Endothelial cell of umbilical vein (primary cell): ENCODE measurements at regions not wholly inside any gene's neighbourhood (a gene's known extent, or its start where the extent isn't known, plus 50 kb on each side); places are given as distances from the start of the nearest gene placed in this dataset.

Experiments used
- BruUV-seq: library from RNA; stranded (reverse); fragments of 400-500 nt; replicated peaks from 2 replicates; lab custom pipeline; 2021; lab: Mats Ljungman, UMichigan
- CTCF ChIA-PET: fragments of 300-600, 350-600 bp; sonication (Branson Sonifier 250); formaldehyde crosslinking; loops from one replicate; lab custom pipeline; 2021; ENCODE audit warnings: antibody characterized with exemption, inconsistent platforms; lab: Charles Lee
- POLR2A ChIA-PET: fragments of 300-600, 350-600 bp; sonication (Branson Sonifier 250); formaldehyde crosslinking; loops from one replicate; lab custom pipeline; 2021; ENCODE audit warnings: antibody characterized with exemption, inconsistent platforms; lab: Charles Lee
- DNase-seq: peaks from one replicate; pipeline ENCODE4 v3.0.0-alpha.2; 2011; ENCODE audit warnings: low read depth, low spot score
- FAIRE-seq: peaks from 2 replicates; lab custom pipeline; 2011; peaks lifted over from hg19 to GRCh38; lab: Jason Lieb, UNC
- H2AFZ ChIP-seq: 2 replicates; pipeline ENCODE4 v1.6.0; 2012; ENCODE audit warnings: low read depth, low read length, control low read depth, inconsistent platforms
- H3K27ac ChIP-seq: 2 replicates; pipeline ENCODE4 v1.5.1; 2011; ENCODE audit warnings: low read depth, mild to moderate bottlenecking, control low read depth, low read length, moderate library complexity; ENCODE audit not compliant: insufficient read depth
- H3K27me3 ChIP-seq, 2 experiments: 2 replicates each; pipeline versions ENCODE4 v1.6.0 to v1.6.1; 2011; ENCODE audit warnings: low read length in 2 of 2, mixed read lengths in 1 of 2; ENCODE audit not compliant: control insufficient read depth in 2 of 2, insufficient read depth in 2 of 2
- H3K36me3 ChIP-seq, 2 experiments: 2 replicates in 1 of 2; 3 replicates in 1 of 2; pipeline ENCODE4 v1.5.1; 2011; ENCODE audit warnings: low read length in 2 of 2, mild to moderate bottlenecking in 1 of 2, moderate library complexity in 1 of 2; ENCODE audit not compliant: control insufficient read depth in 2 of 2, insufficient read depth in 2 of 2; ENCODE audit errors: extremely low read depth in 1 of 2
- H3K4me1 ChIP-seq: 3 replicates; pipeline ENCODE4 v1.5.1; 2011; ENCODE audit warnings: mild to moderate bottlenecking, low read length; ENCODE audit not compliant: control insufficient read depth, insufficient read depth; ENCODE audit errors: extremely low read depth
- H3K4me2 ChIP-seq: 2 replicates; pipeline ENCODE4 v1.6.1; 2011; ENCODE audit warnings: low read length, control low read depth, mixed read lengths; ENCODE audit not compliant: insufficient read depth
- H3K4me3 ChIP-seq, 3 experiments: fragments of 200-600 bp in 1 of 3; sonication (generic), shearing (Covaris generic) in 1 of 3; replicated peaks in 1 of 3; 2 replicates each; pipeline ENCODE4 v1.5.1; 2011 to 2016; ENCODE audit warnings: control low read depth in 3 of 3, low read length in 3 of 3, mild to moderate bottlenecking in 2 of 3, inconsistent platforms in 1 of 3, low read depth in 1 of 3, moderate library complexity in 1 of 3; ENCODE audit not compliant: insufficient read depth in 1 of 3
- H3K79me2 ChIP-seq: 2 replicates; pipeline ENCODE4 v1.6.0; 2012; ENCODE audit warnings: low read length, inconsistent platforms; ENCODE audit not compliant: control insufficient read depth, insufficient read depth
- H3K9ac ChIP-seq: replicated peaks from 2 replicates; pipeline ENCODE3; 2011; ENCODE audit warnings: low read length, control low read depth; ENCODE audit not compliant: insufficient read depth; ENCODE audit errors: extremely low read depth
- H3K9me1 ChIP-seq: replicated peaks from 3 replicates; pipeline ENCODE4 v1.6.0; 2011; ENCODE audit warnings: mild to moderate bottlenecking, low read length; ENCODE audit not compliant: control insufficient read depth, insufficient read depth; ENCODE audit errors: extremely low read depth
- H3K9me3 ChIP-seq: replicated peaks from 2 replicates; pipeline ENCODE4 v1.5.1; 2012; ENCODE audit warnings: low read length, inconsistent platforms; ENCODE audit not compliant: control insufficient read depth, insufficient read depth
- H4K20me1 ChIP-seq: replicated peaks from 2 replicates; pipeline ENCODE3; 2011; ENCODE audit warnings: mild to moderate bottlenecking, low read length; ENCODE audit not compliant: control insufficient read depth, insufficient read depth; ENCODE audit errors: extremely low read depth
- CTCF ChIP-seq, 2 donors: IDR thresholded peaks; 1 replicate in 1 of 2; 2 replicates in 1 of 2; pipeline ENCODE4 v1.5.1; 2011; ENCODE audit warnings: low read length in 2 of 2, mild to moderate bottlenecking in 2 of 2, moderate library complexity in 2 of 2, control low read depth in 1 of 2, inconsistent platforms in 1 of 2, low read depth in 1 of 2; ENCODE audit not compliant: insufficient read depth in 1 of 2; ENCODE audit errors: extremely low read depth in 1 of 2
- EZH2 ChIP-seq: IDR thresholded peaks from 2 replicates; pipeline ENCODE4 v1.6.1; 2012; ENCODE audit warnings: borderline replicate concordance, low read depth, mild to moderate bottlenecking, moderate library complexity, low read length, inconsistent platforms; ENCODE audit not compliant: severe bottlenecking
- FOS ChIP-seq: IDR thresholded peaks from 2 replicates; pipeline ENCODE4 v1.6.1; 2011; ENCODE audit warnings: mild to moderate bottlenecking, low read length, moderate library complexity, borderline replicate concordance; ENCODE audit not compliant: insufficient read depth
- GATA2 ChIP-seq: IDR thresholded peaks from 2 replicates; pipeline ENCODE4 v1.7.0; 2011; ENCODE audit warnings: low read depth, mild to moderate bottlenecking, moderate library complexity, mixed read lengths, low read length; ENCODE audit not compliant: insufficient read length, insufficient read depth
- JUN ChIP-seq: IDR thresholded peaks from 2 replicates; pipeline ENCODE4 v1.6.1; 2011; ENCODE audit warnings: borderline replicate concordance, low read depth; ENCODE audit not compliant: insufficient read length, insufficient read depth
- MAX ChIP-seq: IDR thresholded peaks from 2 replicates; pipeline ENCODE4 v1.6.1; 2011; ENCODE audit not compliant: insufficient read depth, insufficient read length
- MYC ChIP-seq: IDR thresholded peaks from one replicate; pipeline ENCODE4 v1.6.1; 2011; ENCODE audit warnings: mild to moderate bottlenecking, low read depth, low read length
- POLR2A ChIP-seq: IDR thresholded peaks from 2 replicates; pipeline ENCODE4 v1.6.1; 2012; ENCODE audit warnings: low read depth, mild to moderate bottlenecking, control low read depth, low read length
- POLR2AphosphoS5 ChIP-seq: IDR thresholded peaks from 2 replicates; pipeline ENCODE4 v1.6.1; 2012; ENCODE audit warnings: low read depth, mild to moderate bottlenecking, control low read depth, low read length, moderate library complexity; ENCODE audit not compliant: insufficient read depth
- dilution Hi-C: fragments of 300-500 bp; cut with MboI; formaldehyde crosslinking; loops from one replicate; pipeline ENCODE4 v1.15.0; 2019; ENCODE audit warnings: low sequenced_read_pairs; ENCODE audit not compliant: extremely low pct_ligation_motif_present
- intact Hi-C: fragments of 100-400 bp; cut with micrococcal nuclease; formaldehyde crosslinking; loops from one replicate; pipeline ENCODE4 v1.10.0; 2022

- Histone ChIP-seq H4K20me1 (no peaks in the 10 kb centered on the region), H3K27ac (no peak overlapping the region), H2AFZ (no peak overlapping the region), H3K4me1 (peaks cover 19% of the 10 kb centered on the region), H3K9me1 (no peaks in the 10 kb centered on the region), H3K27me3 (no peaks in the 10 kb centered on the region), H3K36me3 (no peaks in the 10 kb centered on the region), H3K9me3 (no peaks in the 10 kb centered on the region), H3K79me2 (no peaks in the 10 kb centered on the region), H3K9ac (no peak overlapping the region), H3K4me3 (no peak overlapping the region), H3K4me2 (no peak overlapping the region)
- dilution Hi-C loops (no loop called here), intact Hi-C loops (no loop called here)
- BruUV-seq, result no TSS peak
- ChIA-PET CTCF (no interaction called here), POLR2A (no interaction called here)
- no peak for FAIRE-seq
- no peak for DNase-seq
- no peak for TF ChIP-seq EZH2
- TF ChIP-seq CTCF (IDR thresholded peaks at IDR 0.05; ENCODE audit: extremely low read depth in 1 of 2, insufficient read depth in 1 of 2, low read depth in 1 of 2, low read length in 2 of 2), result no peak
- no peak for TF ChIP-seq JUN
- TF ChIP-seq MAX, result no peak
- no peak for TF ChIP-seq POLR2A
- TF ChIP-seq FOS, result no peak
- no peak for TF ChIP-seq POLR2AphosphoS5
- no peak for TF ChIP-seq GATA2
- TF ChIP-seq MYC, result no peak
Measured at GRCh38 chr9:69980041-69980440, 63.6 kb upstream of the MAMDC2 start.
